Activated CD4-positive, alpha-beta T cell treated with anti-CD3 and anti-CD28 coated beads for 4 hours (primary cell): ENCODE measurements at regions not wholly inside any gene's neighbourhood (a gene's known extent, or its start where the extent isn't known, plus 50 kb on each side); places are given as distances from the start of the nearest gene placed in this dataset.

Source experiments
- DNase-seq, 2 donors: peaks; one replicate each; pipeline ENCODE4 v3.0.0-alpha.2; 2020

- no peak for DNase-seq
Observed at GRCh38 chr13:88908961-88909441, 1237.8 kb downstream of the SLITRK5 start.

GRCh38 chr13:88919970-88920628, 1248.9 kb downstream of the SLITRK5 start:
- DNase-seq = peak in 1 of 2 donors; percentile 9

- no peak for DNase-seq
Observed at GRCh38 chr13:88925954-88926353, 1254.8 kb downstream of the SLITRK5 start.

GRCh38 chr13:88926890-88927502, 1255.8 kb downstream of the SLITRK5 start:
- DNase-seq = no peak

GRCh38 chr13:88932950-88933349, 1261.8 kb downstream of the SLITRK5 start:
- no peak for DNase-seq

GRCh38 chr13:88937384-88937783, 1266.2 kb downstream of the SLITRK5 start:
- no peak for DNase-seq

GRCh38 chr13:88945793-88946192, 1274.6 kb downstream of the SLITRK5 start:
- DNase-seq = no peak

- no peak for DNase-seq
Observed at GRCh38 chr13:88948501-88948900, 1277.3 kb downstream of the SLITRK5 start.

GRCh38 chr13:88958821-88959220, 1287.7 kb downstream of the SLITRK5 start:
- no peak for DNase-seq

GRCh38 chr13:88976466-88976865, 1305.3 kb downstream of the SLITRK5 start:
- DNase-seq = no peak

- DNase-seq = no peak
Observed at GRCh38 chr13:88978607-88979006, 1307.4 kb downstream of the SLITRK5 start.

GRCh38 chr13:88979465-88980175, 1308.4 kb downstream of the SLITRK5 start:
- DNase-seq = no peak

GRCh38 chr13:89003656-89004055, 1332.5 kb downstream of the SLITRK5 start:
- DNase-seq = no peak

GRCh38 chr13:89011615-89012014, 1340.4 kb downstream of the SLITRK5 start:
- no peak for DNase-seq

- DNase-seq = no peak
Observed at GRCh38 chr13:89027694-89028306, 1356.6 kb downstream of the SLITRK5 start.

- DNase-seq = no peak
Observed at GRCh38 chr13:89029062-89029461, 1357.9 kb downstream of the SLITRK5 start.

- no peak for DNase-seq
Observed at GRCh38 chr13:89034015-89034414, 1362.8 kb downstream of the SLITRK5 start.

GRCh38 chr13:89052699-89053098, 1381.5 kb downstream of the SLITRK5 start:
- DNase-seq = no peak

- no peak for DNase-seq
Observed at GRCh38 chr13:89053418-89053817, 1382.2 kb downstream of the SLITRK5 start.

- no peak for DNase-seq
Observed at GRCh38 chr13:89057274-89057673, 1386.1 kb downstream of the SLITRK5 start.

- DNase-seq = no peak
Observed at GRCh38 chr13:89057862-89058261, 1386.7 kb downstream of the SLITRK5 start.

GRCh38 chr13:89061821-89062220, 1390.7 kb downstream of the SLITRK5 start:
- DNase-seq = no peak

GRCh38 chr13:89066868-89067466, 1395.8 kb downstream of the SLITRK5 start:
- DNase-seq = peak in 1 of 2 donors; percentile 33
